ENCODE measurements at regions not wholly inside any gene's neighbourhood (a gene's known extent, or its start where the extent isn't known, plus 50 kb on each side); places are given as distances from the start of the nearest gene placed in this dataset.

DNA sequence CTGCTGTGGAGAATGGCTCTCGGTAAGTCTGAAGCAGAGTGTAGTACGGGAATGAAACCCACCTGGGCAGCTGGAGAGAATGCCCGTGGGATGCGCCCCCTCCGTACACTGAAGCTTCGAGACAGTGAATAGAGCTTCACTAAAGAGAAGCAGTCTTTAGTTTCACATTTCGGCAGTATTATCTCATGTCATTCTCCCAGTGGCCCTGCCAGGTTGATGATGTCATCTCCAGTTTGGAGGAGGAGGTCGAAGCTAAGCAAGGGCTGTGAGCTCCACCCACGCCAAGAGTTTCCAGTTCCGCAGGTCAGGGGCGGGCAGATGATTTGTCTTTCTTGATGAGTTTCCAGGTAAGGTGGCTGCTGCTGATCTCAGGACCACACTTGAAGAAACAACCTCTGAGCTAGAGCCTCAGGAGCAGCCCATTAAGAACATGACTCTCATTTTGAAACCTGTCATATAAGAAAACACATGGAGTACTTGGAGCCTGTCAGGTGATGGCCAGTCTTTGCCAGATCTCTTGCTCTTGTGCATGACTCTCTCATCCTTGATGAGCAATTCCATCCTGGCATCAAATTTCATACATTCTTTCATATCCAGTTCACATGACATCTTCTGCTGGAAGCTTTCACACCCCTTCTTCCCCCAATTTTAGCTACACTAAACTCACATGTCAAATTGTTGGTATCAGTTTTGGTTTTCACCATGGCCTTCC, 475.0 kb downstream of the RNF144A start:
- Histone ChIP-seq H3K9me3 (ENCODE audit: low read depth) (no peaks in the 10 kb centered on the region), H3K4me2 (ENCODE audit: unreplicated experiment) (no peak overlapping the region), H3K4me1 (ENCODE audit: insufficient read depth) (no peaks in the 10 kb centered on the region), H4K20me1 (ENCODE audit: insufficient read depth) (no peaks in the 10 kb centered on the region), H3F3A (ENCODE audit: insufficient read depth) (no peaks in the 10 kb centered on the region), H3K36me3 (ENCODE audit: low read depth) (no peaks in the 10 kb centered on the region), H3K27me3 (replicated peaks; ENCODE audit: insufficient read depth) (0 out of 2 replicates have a peak, but pooled peaks cover 3% of the 10 kb centered on the region), H3K27ac (no peak overlapping the region), H3K9me2 (ENCODE audit: insufficient read depth) (no peaks in the 10 kb centered on the region), H2AFZ (no peak overlapping the region), H3K79me2 (ENCODE audit: insufficient read depth) (no peaks in the 10 kb centered on the region), H3K9ac (no peak overlapping the region), H3K4me3 (no peak overlapping the region)
- WGBS, 2 experiments (ENCODE audit: low coverage in 1 of 2, low lambda C conversion rate in 2 of 2, missing lambda C conversion rate in 2 of 2) = 50 to 62% methylated on average over 11 of the region's 11 CpGs
- DNase-seq = peak; percentile 50
- TF ChIP-seq EZH2phosphoT487 (IDR thresholded peaks at IDR 0.05; ENCODE audit: insufficient read depth, low read depth) (no peak), EZH2 (IDR thresholded peaks at IDR 0.05; ENCODE audit: insufficient read depth, poor library complexity, severe bottlenecking) (no peak)
- in situ Hi-C loops (cut with MboI) = no loop called here

DNA sequence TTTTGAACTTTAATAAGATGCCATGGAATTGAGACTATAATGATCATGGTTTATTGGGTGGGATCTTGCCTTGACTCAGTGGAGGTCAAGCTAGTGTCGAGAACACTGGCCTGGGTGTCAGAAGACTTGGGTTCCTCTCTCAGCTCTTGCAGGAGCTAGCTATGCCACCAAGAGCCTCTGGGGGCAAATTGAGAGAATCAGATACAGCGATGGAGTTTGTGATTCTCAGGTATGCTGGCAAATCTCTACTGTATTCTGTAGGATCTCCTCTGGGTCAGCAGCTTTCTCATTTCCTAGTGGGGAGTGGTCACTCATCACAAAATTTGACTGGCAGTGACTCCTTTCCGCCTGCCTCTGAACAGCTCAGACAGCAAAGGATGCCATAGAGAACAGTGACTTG, 477.0 kb downstream of the RNF144A start:
- 0 out of 2 replicates have a peak, but pooled peaks cover 3% of the 10 kb centered on the region for H3K27me3 ChIP-seq (replicated peaks; ENCODE audit: insufficient read depth)
- TF ChIP-seq EZH2 (IDR thresholded peaks at IDR 0.05; ENCODE audit: insufficient read depth, poor library complexity, severe bottlenecking) (no peak), EZH2phosphoT487 (IDR thresholded peaks at IDR 0.05; ENCODE audit: insufficient read depth, low read depth) (no peak)
- no peak overlapping the region for H3K4me3 ChIP-seq
- in situ Hi-C loops (cut with MboI) = no loop called here
- H3K4me1 ChIP-seq (ENCODE audit: insufficient read depth) = no peaks in the 10 kb centered on the region
- H2AFZ ChIP-seq = no peak overlapping the region
- no peaks in the 10 kb centered on the region for H3K36me3 ChIP-seq (ENCODE audit: low read depth)
- H3K4me2 ChIP-seq (ENCODE audit: unreplicated experiment) = no peak overlapping the region
- H3K27ac ChIP-seq = no peak overlapping the region
- no peaks in the 10 kb centered on the region for H3K9me2 ChIP-seq (ENCODE audit: insufficient read depth)
- no peaks in the 10 kb centered on the region for H3F3A ChIP-seq (ENCODE audit: insufficient read depth)
- 65 to 75% methylated on average over 3 of the region's 3 CpGs for WGBS, 2 experiments (ENCODE audit: low coverage in 1 of 2, low lambda C conversion rate in 2 of 2, missing lambda C conversion rate in 2 of 2)
- no peaks in the 10 kb centered on the region for H4K20me1 ChIP-seq (ENCODE audit: insufficient read depth)
- no peaks in the 10 kb centered on the region for H3K79me2 ChIP-seq (ENCODE audit: insufficient read depth)
- no peak for DNase-seq
- H3K9ac ChIP-seq = no peak overlapping the region
- H3K9me3 ChIP-seq (ENCODE audit: low read depth) = no peaks in the 10 kb centered on the region

DNA sequence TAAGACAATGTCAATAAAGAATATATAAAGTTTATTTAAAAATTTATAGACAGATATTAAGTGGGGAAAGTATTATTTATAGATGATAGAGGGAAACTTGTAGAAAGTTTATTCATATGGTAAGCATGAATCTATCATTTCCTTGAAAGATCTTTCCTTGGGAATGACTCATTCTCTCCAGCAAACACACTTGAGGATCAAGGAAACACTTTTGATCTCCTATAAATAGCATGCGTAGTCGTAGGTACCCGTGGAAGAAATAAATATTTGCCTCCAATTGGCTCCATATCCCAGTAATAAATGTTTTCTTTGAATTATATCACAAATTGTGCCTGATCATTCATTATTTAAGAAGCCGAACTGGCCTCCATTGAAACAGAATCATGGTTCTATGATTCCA, 483.4 kb downstream of the RNF144A start:
- no peak overlapping the region for H3K9ac ChIP-seq
- WGBS, 2 experiments (ENCODE audit: low coverage in 1 of 2, low lambda C conversion rate in 2 of 2, missing lambda C conversion rate in 2 of 2) = 58 to 60% methylated on average over 4 of the region's 4 CpGs

DNA sequence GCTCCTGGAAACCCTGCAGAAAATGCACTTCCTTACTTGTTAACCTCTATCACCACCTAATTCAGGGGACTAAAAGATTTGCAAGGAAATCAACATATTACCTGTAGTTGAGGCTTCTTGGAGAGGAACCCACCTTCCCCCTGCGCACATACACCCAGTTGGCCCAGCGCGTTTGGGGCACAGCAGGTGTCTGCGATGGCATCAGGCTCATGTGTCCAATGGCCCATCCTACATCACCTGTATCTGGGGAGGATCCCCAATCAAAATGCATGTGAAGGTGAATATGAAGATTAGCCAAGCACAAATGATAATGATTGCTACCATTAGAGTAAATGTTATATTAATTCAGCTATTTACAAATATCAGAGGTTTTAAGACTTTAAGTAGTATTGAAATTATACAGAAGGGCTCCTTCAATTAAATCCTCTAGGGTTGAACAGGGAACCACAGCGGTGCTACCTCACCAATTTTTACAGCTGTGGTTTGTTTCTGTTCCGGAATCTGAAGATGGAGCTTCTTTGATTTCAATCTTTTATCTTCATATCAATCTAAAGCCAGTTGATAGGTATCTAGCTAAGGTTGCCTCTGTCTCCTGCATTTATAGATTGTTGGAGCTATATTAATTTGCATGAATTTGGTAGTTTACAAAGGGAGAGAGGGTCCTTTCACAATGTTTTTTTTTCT, 486.0 kb downstream of the RNF144A start:
- no peak overlapping the region for H3K27ac ChIP-seq
- no peaks in the 10 kb centered on the region for H3K9me2 ChIP-seq (ENCODE audit: insufficient read depth)
- no peaks in the 10 kb centered on the region for H3K9me3 ChIP-seq (ENCODE audit: low read depth)
- in situ Hi-C loops (cut with MboI) = no loop called here
- no peak overlapping the region for H3K4me3 ChIP-seq
- no peak for DNase-seq
- H4K20me1 ChIP-seq (ENCODE audit: insufficient read depth) = no peaks in the 10 kb centered on the region
- H3K4me1 ChIP-seq (ENCODE audit: insufficient read depth) = no peaks in the 10 kb centered on the region
- TF ChIP-seq EZH2 (IDR thresholded peaks at IDR 0.05; ENCODE audit: insufficient read depth, poor library complexity, severe bottlenecking) (no peak), EZH2phosphoT487 (IDR thresholded peaks at IDR 0.05; ENCODE audit: insufficient read depth, low read depth) (no peak)
- 70 to 75% methylated on average over 6 of the region's 6 CpGs for WGBS, 2 experiments (ENCODE audit: low coverage in 1 of 2, low lambda C conversion rate in 2 of 2, missing lambda C conversion rate in 2 of 2)
- no peak overlapping the region for H2AFZ ChIP-seq
- peaks cover 32% of the 10 kb centered on the region for H3K27me3 ChIP-seq (replicated peaks; ENCODE audit: insufficient read depth)
- H3K36me3 ChIP-seq (ENCODE audit: low read depth) = no peaks in the 10 kb centered on the region
- H3K4me2 ChIP-seq (ENCODE audit: unreplicated experiment) = no peak overlapping the region
- no peaks in the 10 kb centered on the region for H3F3A ChIP-seq (ENCODE audit: insufficient read depth)
- H3K9ac ChIP-seq = no peak overlapping the region
- no peaks in the 10 kb centered on the region for H3K79me2 ChIP-seq (ENCODE audit: insufficient read depth)

More for the DNA sequence above, 483.4 kb downstream of the RNF144A start:
- no peaks in the 10 kb centered on the region for H3K36me3 ChIP-seq (ENCODE audit: low read depth)
- peaks cover 22% of the 10 kb centered on the region for H3K27me3 ChIP-seq (replicated peaks; ENCODE audit: insufficient read depth)
- H3F3A ChIP-seq (ENCODE audit: insufficient read depth) = no peaks in the 10 kb centered on the region
- H3K4me2 ChIP-seq (ENCODE audit: unreplicated experiment) = no peak overlapping the region
- no peaks in the 10 kb centered on the region for H3K4me1 ChIP-seq (ENCODE audit: insufficient read depth)
- in situ Hi-C loops (cut with MboI) = no loop called here
- H3K79me2 ChIP-seq (ENCODE audit: insufficient read depth) = no peaks in the 10 kb centered on the region
- H3K27ac ChIP-seq = no peak overlapping the region
- no peaks in the 10 kb centered on the region for H4K20me1 ChIP-seq (ENCODE audit: insufficient read depth)
- no peak overlapping the region for H3K4me3 ChIP-seq
- no peaks in the 10 kb centered on the region for H3K9me2 ChIP-seq (ENCODE audit: insufficient read depth)
- no peak for DNase-seq
- H2AFZ ChIP-seq = no peak overlapping the region
- no peaks in the 10 kb centered on the region for H3K9me3 ChIP-seq (ENCODE audit: low read depth)
- TF ChIP-seq EZH2 (IDR thresholded peaks at IDR 0.05; ENCODE audit: insufficient read depth, poor library complexity, severe bottlenecking) (no peak), EZH2phosphoT487 (IDR thresholded peaks at IDR 0.05; ENCODE audit: insufficient read depth, low read depth) (no peak)

All from GM23248 (cell line).